Endothelial cell (in vitro differentiated cells): ENCODE measurements at regions not wholly inside any gene's neighbourhood (a gene's known extent, or its start where the extent isn't known, plus 50 kb on each side); places are given as distances from the start of the nearest gene placed in this dataset.
"Not testable (repeated sequence)": the region's sequence is repeated elsewhere in the genome, so short reads cannot be mapped to it uniquely, and the experiment has no call there.

Experiments
- DNase-seq: peaks from one replicate; pipeline ENCODE4 v3.0.0; 2021; ENCODE audit warnings: low spot score
- H3K27ac Mint-ChIP-seq: one replicate; pipeline ENCODE4 v1.8.0; 2021; ENCODE audit warnings: mixed read lengths, inconsistent platforms; ENCODE audit not compliant: unreplicated experiment
- H3K27me3 Mint-ChIP-seq: one replicate; pipeline ENCODE4 v1.8.0; 2021; ENCODE audit warnings: mild to moderate bottlenecking, moderate library complexity, mixed read lengths, inconsistent platforms; ENCODE audit not compliant: unreplicated experiment
- H3K36me3 Mint-ChIP-seq: one replicate; pipeline ENCODE4 v1.8.0; 2021; ENCODE audit warnings: mild to moderate bottlenecking, low read depth, mixed read lengths, inconsistent platforms; ENCODE audit not compliant: unreplicated experiment
- H3K4me1 Mint-ChIP-seq: one replicate; pipeline ENCODE4 v1.8.0; 2021; ENCODE audit warnings: mild to moderate bottlenecking, mixed read lengths, inconsistent platforms; ENCODE audit not compliant: unreplicated experiment
- H3K4me3 Mint-ChIP-seq: one replicate; pipeline ENCODE4 v1.8.0; 2021; ENCODE audit warnings: mild to moderate bottlenecking, mixed read lengths, inconsistent platforms; ENCODE audit not compliant: unreplicated experiment
- H3K9me3 Mint-ChIP-seq: one replicate; pipeline ENCODE4 v1.8.0; 2021; ENCODE audit warnings: mixed read lengths, inconsistent platforms; ENCODE audit not compliant: unreplicated experiment
- CTCF ChIP-seq: fragments of 200-600 bp; sonication (generic); IDR thresholded peaks from one replicate; pipeline ENCODE4 v1.5.0; 2021; ENCODE audit warnings: antibody characterized with exemption; ENCODE audit not compliant: unreplicated experiment

- DNase-seq: no peak
- Mint-ChIP-seq H3K27ac (no peak overlapping the region), H3K4me1 (no peaks in the 10 kb centered on the region), H3K4me3 (no peak overlapping the region), H3K9me3 (no peaks in the 10 kb centered on the region), H3K36me3 (no peaks in the 10 kb centered on the region), H3K27me3 (no peaks in the 10 kb centered on the region)
- TF ChIP-seq CTCF: no peak
These were observed 98.2 kb upstream of the TRHDE start for GRCh38 chr12:72173974-72174373.

GRCh38 chr12:72178244-72178643 is 93.9 kb upstream of the TRHDE start:
- TF ChIP-seq CTCF: no peak
- Mint-ChIP-seq H3K27ac (no peak overlapping the region), H3K9me3 (no peaks in the 10 kb centered on the region), H3K4me3 (no peak overlapping the region), H3K27me3 (no peaks in the 10 kb centered on the region), H3K4me1 (peaks cover 2% of the 10 kb centered on the region), H3K36me3 (no peaks in the 10 kb centered on the region)
- no peak for DNase-seq

- Mint-ChIP-seq H3K9me3 (no peaks in the 10 kb centered on the region), H3K27me3 (no peaks in the 10 kb centered on the region), H3K27ac (no peak overlapping the region), H3K36me3 (no peaks in the 10 kb centered on the region), H3K4me1 (peaks cover 2% of the 10 kb centered on the region), H3K4me3 (no peak overlapping the region)
- DNase-seq: no peak
- no peak for TF ChIP-seq CTCF
These were observed 93.3 kb upstream of the TRHDE start for GRCh38 chr12:72178871-72179270.

- no peaks in the 10 kb centered on the region for H3K9me3 Mint-ChIP-seq
- H3K27me3 Mint-ChIP-seq: no peaks in the 10 kb centered on the region
- H3K36me3 Mint-ChIP-seq: no peaks in the 10 kb centered on the region
- no peak overlapping the region for H3K27ac Mint-ChIP-seq
- DNase-seq: no peak
- no peak overlapping the region for H3K4me3 Mint-ChIP-seq
- H3K4me1 Mint-ChIP-seq: peaks cover 9% of the 10 kb centered on the region
- TF ChIP-seq CTCF: no peak
These were observed 92.3 kb upstream of the TRHDE start for GRCh38 chr12:72179841-72180240.

GRCh38 chr12:72184971-72185533 is 87.1 kb upstream of the TRHDE start:
- not testable (repeated sequence) for H3K27me3 Mint-ChIP-seq, H3K36me3 Mint-ChIP-seq, H3K4me3 Mint-ChIP-seq, H3K9me3 Mint-ChIP-seq, H3K4me1 Mint-ChIP-seq, H3K27ac Mint-ChIP-seq, DNase-seq
